ENCODE measurements at regions not wholly inside any gene's neighbourhood (a gene's known extent, or its start where the extent isn't known, plus 50 kb on each side); places are given as distances from the start of the nearest gene placed in this dataset.

- DNase-seq (ENCODE audit: extremely low read depth, low read depth) = no peak
- no peak for TF ChIP-seq CTCF (IDR thresholded peaks at IDR 0.05; ENCODE audit: low read depth, low read length, missing control alignments)
- H3K4me3 ChIP-seq (replicated peaks; ENCODE audit: low read depth, low read length) = no peak overlapping the region
These were observed 169.3 kb upstream of the PRICKLE1 start for GRCh38 chr12:42758806-42759205.

GRCh38 chr12:42757624-42758119 lies 168.1 kb upstream of the PRICKLE1 start:
- no peak overlapping the region for H3K4me3 ChIP-seq (replicated peaks; ENCODE audit: low read depth, low read length)
- no peak for TF ChIP-seq CTCF (IDR thresholded peaks at IDR 0.05; ENCODE audit: low read depth, low read length, missing control alignments)
- no peak for DNase-seq (ENCODE audit: extremely low read depth, low read depth)

- no peak for DNase-seq (ENCODE audit: extremely low read depth, low read depth)
- no peak for TF ChIP-seq CTCF (IDR thresholded peaks at IDR 0.05; ENCODE audit: low read depth, low read length, missing control alignments)
- H3K4me3 ChIP-seq (replicated peaks; ENCODE audit: low read depth, low read length) = no peak overlapping the region
These were observed 167.5 kb upstream of the PRICKLE1 start for GRCh38 chr12:42756841-42757623.

GRCh38 chr12:42750356-42750755 lies 160.8 kb upstream of the PRICKLE1 start:
- TF ChIP-seq CTCF (IDR thresholded peaks at IDR 0.05; ENCODE audit: low read depth, low read length, missing control alignments) = no peak
- no peak overlapping the region for H3K4me3 ChIP-seq (replicated peaks; ENCODE audit: low read depth, low read length)
- DNase-seq (ENCODE audit: extremely low read depth, low read depth) = no peak

GRCh38 chr12:42749239-42749638 lies 159.7 kb upstream of the PRICKLE1 start:
- H3K4me3 ChIP-seq (replicated peaks; ENCODE audit: low read depth, low read length) = no peak overlapping the region
- DNase-seq (ENCODE audit: extremely low read depth, low read depth) = no peak
- no peak for TF ChIP-seq CTCF (IDR thresholded peaks at IDR 0.05; ENCODE audit: low read depth, low read length, missing control alignments)

GRCh38 chr12:42744539-42745182 lies 155.1 kb upstream of the PRICKLE1 start:
- H3K4me3 ChIP-seq (replicated peaks; ENCODE audit: low read depth, low read length) = no peak overlapping the region
- no peak for TF ChIP-seq CTCF (IDR thresholded peaks at IDR 0.05; ENCODE audit: low read depth, low read length, missing control alignments)
- DNase-seq (ENCODE audit: extremely low read depth, low read depth) = no peak
